Thyroid gland (tissue), 4 donors: ENCODE measurements at regions not wholly inside any gene's neighbourhood (a gene's known extent, or its start where the extent isn't known, plus 50 kb on each side); places are given as distances from the start of the nearest gene placed in this dataset.

Experiments
- DNase-seq, 2 donors: peaks; one replicate each; pipeline ENCODE4 v3.0.0-alpha.2; 2019
- H3K27ac ChIP-seq, 3 donors: fragments of 200-600 bp; sonication (generic); 1 replicate in 2 of 3; 2 replicates in 1 of 3; pipeline ENCODE4 v1.5.1; 2016 to 2019; ENCODE audit warnings: mild to moderate bottlenecking in 1 of 3, moderate library complexity in 1 of 3
- H3K27me3 ChIP-seq: fragments of 200-600 bp; sonication (generic); one replicate; pipeline ENCODE4 v1.5.1; 2019
- H3K36me3 ChIP-seq, 2 donors: fragments of 200-600 bp; sonication (generic); one replicate each; pipeline ENCODE4 v1.5.1; 2016 to 2019
- H3K4me1 ChIP-seq, 2 donors: fragments of 200-600 bp; sonication (generic); one replicate each; pipeline ENCODE4 v1.5.1; 2017 to 2019
- H3K4me3 ChIP-seq, 3 donors: fragments of 200-600 bp; sonication (generic); replicated peaks in 1 of 3; 1 replicate in 2 of 3; 2 replicates in 1 of 3; pipeline ENCODE4 v1.5.1; 2016; ENCODE audit warnings: mild to moderate bottlenecking in 1 of 3
- H3K9me3 ChIP-seq: fragments of 200-600 bp; sonication (generic); one replicate; pipeline ENCODE4 v1.5.1; 2017
- CTCF ChIP-seq, 6 experiments: fragments of 200-600 bp in 3 of 6; fragments of 450-650 bp in 3 of 6; sonication (generic) in 3 of 6; IDR thresholded peaks; one replicate each; pipeline ENCODE4 v1.5.1; 2016 to 2019; ENCODE audit warnings: antibody characterized with exemption in 6 of 6, mild to moderate bottlenecking in 2 of 6, inconsistent platforms in 1 of 6, moderate library complexity in 1 of 6
- POLR2A ChIP-seq, 2 donors: fragments of 450-650 bp; IDR thresholded peaks; one replicate each; pipeline ENCODE4 v1.6.1; 2017; ENCODE audit warnings: antibody characterized with exemption in 2 of 2, mild to moderate bottlenecking in 2 of 2, moderate library complexity in 1 of 2
- WGBS, 2 donors: methylation state at CpG; one replicate each; pipeline ENCODE4 v1.1.5; 2017; 5-methylcytosine and 5-hydroxymethylcytosine counted together
- intact Hi-C: fragments of 100-400 bp; cut with DNase I; formaldehyde crosslinking; loops from one replicate; pipeline ENCODE4 v1.15.1; 2023

- Histone ChIP-seq H3K4me1 (no peaks in the 10 kb centered on the region), H3K27me3 (no peaks in the 10 kb centered on the region), H3K4me3 (no peak overlapping the region), H3K36me3 (no peaks in the 10 kb centered on the region), H3K27ac (no peak overlapping the region), H3K9me3 (no peaks in the 10 kb centered on the region)
- intact Hi-C loops = no loop called here
- WGBS, 2 donors = 85 to 88% methylated on average over 2 of the region's 2 CpGs
- TF ChIP-seq POLR2A (IDR thresholded peaks at IDR 0.05) (no peak), CTCF (IDR thresholded peaks at IDR 0.05) (no peak)
- no peak for DNase-seq
Measured at GRCh38 chr7:121798453-121798840, 74.5 kb upstream of the PTPRZ1 start.

GRCh38 chr7:121797657-121798452 is 75.1 kb upstream of the PTPRZ1 start:
- WGBS, 2 donors = 80% methylated on average over 6 of the region's 6 CpGs
- no peak overlapping the region for H3K27ac ChIP-seq
- H3K9me3 ChIP-seq = no peaks in the 10 kb centered on the region
- TF ChIP-seq POLR2A (IDR thresholded peaks at IDR 0.05) = no peak
- TF ChIP-seq CTCF (IDR thresholded peaks at IDR 0.05) = no peak
- H3K27me3 ChIP-seq = no peaks in the 10 kb centered on the region
- H3K4me3 ChIP-seq = no peak overlapping the region
- DNase-seq = no peak
- no peaks in the 10 kb centered on the region for H3K4me1 ChIP-seq
- intact Hi-C loops = no loop called here
- no peaks in the 10 kb centered on the region for H3K36me3 ChIP-seq

GRCh38 chr7:121796936-121797656 is 75.9 kb upstream of the PTPRZ1 start:
- no peaks in the 10 kb centered on the region for H3K27me3 ChIP-seq
- intact Hi-C loops = no loop called here
- no peaks in the 10 kb centered on the region for H3K4me1 ChIP-seq
- WGBS, 2 donors = 70 to 81% methylated on average over 7 of the region's 7 CpGs
- DNase-seq = no peak
- H3K36me3 ChIP-seq = no peaks in the 10 kb centered on the region
- H3K27ac ChIP-seq = no peak overlapping the region
- no peak overlapping the region for H3K4me3 ChIP-seq
- no peaks in the 10 kb centered on the region for H3K9me3 ChIP-seq
- TF ChIP-seq CTCF (IDR thresholded peaks at IDR 0.05) (no peak), POLR2A (IDR thresholded peaks at IDR 0.05) (no peak)

- Histone ChIP-seq H3K4me3 (no peak overlapping the region), H3K27ac (no peak overlapping the region)
Measured at GRCh38 chr7:121796381-121796780, 76.6 kb upstream of the PTPRZ1 start.

More at GRCh38 chr7:121796381-121796780, 76.6 kb upstream of the PTPRZ1 start:
- Histone ChIP-seq H3K4me1 (no peaks in the 10 kb centered on the region), H3K27me3 (no peaks in the 10 kb centered on the region), H3K36me3 (no peaks in the 10 kb centered on the region), H3K9me3 (no peaks in the 10 kb centered on the region)
- no peak for DNase-seq
- intact Hi-C loops = no loop called here
- WGBS, 2 donors = 91 to 92% methylated on average over 4 of the region's 4 CpGs
- TF ChIP-seq CTCF (IDR thresholded peaks at IDR 0.05) = no peak
- no peak for TF ChIP-seq POLR2A (IDR thresholded peaks at IDR 0.05)
